ENCODE measurements at regions not wholly inside any gene's neighbourhood (a gene's known extent, or its start where the extent isn't known, plus 50 kb on each side); places are given as distances from the start of the nearest gene placed in this dataset.
"Not testable (repeated sequence)": the region's sequence is repeated elsewhere in the genome, so short reads cannot be mapped to it uniquely, and the experiment has no call there.

DNA sequence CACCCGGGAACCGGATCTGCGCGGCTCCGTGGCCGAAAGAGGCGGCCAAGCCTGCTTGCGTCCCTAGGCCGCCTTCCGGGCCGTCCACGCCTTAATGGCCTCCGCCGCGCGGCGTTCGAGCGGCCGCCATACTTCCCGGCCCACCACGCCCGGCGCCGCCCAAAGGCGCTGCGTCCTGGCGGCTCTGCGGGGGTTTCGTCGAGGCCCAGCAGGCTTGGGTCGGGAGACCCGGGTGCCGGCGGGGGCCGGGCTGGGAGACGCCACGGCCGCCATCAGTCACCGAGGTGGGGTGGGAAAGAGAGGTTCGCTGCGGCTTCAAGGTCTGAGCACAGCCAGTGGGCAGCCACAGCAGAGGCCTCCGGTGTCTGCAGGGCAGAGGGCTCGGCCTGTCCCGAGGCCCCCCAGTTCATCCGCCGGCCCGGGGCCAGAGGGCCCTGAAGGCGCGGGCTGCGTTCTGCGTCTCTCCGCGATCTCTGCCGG is 545.8 kb upstream of the CDH10 start:
- no peak for DNase-seq

DNA sequence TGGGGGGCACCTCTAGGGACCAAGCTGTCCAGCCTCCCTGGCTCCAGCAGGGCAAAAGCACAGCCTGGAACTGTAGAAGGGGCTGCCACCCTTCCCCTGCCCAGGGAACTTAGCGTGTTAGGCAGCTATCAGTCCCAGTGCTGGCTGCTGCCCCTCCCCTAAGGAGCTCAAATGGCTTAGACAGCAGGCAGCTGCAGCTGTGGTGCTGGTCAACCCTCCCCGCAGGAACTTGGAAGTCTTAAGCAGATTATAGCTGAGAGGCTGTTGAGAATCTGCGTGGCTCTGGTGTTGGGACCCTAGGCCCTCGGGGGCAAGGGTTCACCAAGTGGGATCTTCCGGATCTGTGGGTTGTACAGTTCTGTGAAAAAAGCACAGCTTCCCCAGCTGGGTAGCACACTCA is 536.5 kb upstream of the CDH10 start:
- no peak for DNase-seq

DNA sequence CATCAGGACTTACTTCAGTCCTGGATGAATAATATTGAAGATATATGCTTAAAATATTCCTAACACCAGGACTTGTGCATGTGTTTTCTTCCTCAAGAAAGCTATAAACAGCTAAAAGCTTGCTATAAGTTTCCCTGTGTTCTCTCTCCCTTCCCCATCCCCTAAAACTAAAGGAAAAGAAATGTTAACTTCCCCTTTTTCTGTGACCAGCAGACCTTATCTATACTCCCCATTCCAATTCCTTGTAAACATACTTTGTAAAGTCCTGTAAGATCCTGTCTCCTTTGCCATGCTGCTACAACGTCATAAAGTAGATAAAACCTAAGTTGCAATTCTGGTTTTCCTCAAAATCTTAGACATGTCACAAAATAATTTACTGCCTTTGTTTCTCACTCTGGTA is 517.8 kb upstream of the CDH10 start:
- not testable (repeated sequence) for DNase-seq

DNA sequence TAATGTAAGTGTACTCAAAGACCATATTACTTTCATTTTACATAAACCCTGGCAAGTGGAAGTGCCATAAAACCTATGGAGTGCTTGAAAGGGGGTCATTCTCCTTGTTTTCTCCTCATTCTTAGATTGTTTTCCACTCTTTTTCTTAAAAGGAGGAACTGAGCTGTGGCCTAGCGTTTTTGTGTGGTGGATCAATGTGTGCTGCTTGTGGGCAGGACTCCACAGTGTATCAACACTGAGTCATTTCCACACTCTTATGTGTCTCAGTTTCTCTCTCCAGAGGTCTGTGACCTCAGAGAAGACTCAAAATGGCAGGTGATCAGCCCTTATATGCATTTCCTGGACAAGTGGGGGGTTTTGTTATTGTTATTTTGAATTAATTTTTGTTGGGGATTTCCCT is 516.1 kb upstream of the CDH10 start:
- DNase-seq: no peak

DNA sequence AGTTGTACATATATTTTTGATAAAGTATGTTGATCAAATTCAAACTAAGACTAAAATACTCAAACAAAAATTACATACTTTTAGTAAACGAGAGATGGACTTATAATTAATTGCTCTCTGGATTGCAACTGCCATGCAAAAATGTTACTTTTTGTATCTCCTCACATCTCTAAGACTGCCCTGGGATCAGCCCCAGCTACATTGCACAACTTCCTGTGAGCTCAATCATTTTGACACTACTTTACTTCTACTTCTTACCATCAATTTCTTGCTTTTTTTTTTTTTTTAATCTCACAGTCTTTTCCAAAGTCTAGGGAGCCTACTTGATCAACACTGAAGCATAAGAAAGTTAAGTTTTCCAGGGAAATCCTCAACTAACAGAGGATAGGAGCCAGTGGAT is 506.0 kb upstream of the CDH10 start:
- no peak for DNase-seq

DNA sequence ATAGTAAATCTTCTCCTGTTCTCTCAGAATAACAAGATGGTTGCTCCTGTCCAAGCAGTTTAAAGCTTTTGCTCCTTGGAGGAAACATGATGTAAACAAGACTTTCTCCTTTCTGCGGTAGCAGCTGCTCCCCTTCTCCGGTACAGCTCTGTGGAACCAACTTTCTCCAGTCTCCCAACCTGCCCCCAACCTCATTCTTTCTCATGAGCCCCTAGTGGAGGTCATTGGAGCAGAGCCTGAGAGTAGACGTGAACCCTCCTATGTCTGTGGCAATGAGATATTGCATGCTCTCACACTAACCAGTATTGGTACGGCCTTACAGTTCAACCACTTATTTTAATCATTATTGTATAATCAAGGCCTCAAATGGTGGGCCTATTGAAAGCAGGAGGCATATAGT is 483.8 kb upstream of the CDH10 start:
- DNase-seq: no peak

DNA sequence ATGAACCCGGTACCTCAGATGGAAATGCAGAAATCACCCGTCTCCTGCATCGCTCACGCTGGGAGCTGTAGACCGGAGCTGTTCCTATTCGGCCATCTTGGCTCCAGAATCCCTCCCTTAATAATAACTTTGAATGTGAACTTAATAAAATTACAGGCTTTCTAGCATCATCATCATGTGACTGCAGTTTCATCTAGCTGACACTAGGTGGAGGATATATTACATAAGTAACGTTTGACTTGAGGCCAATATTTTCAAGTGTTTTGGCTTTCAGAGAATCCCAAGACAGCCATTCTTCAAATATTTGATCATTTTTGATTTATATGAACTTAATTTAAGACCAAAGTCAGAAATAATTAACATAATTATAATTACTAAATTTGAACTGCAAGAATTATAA is 474.9 kb upstream of the CDH10 start:
- no peak for DNase-seq

DNA sequence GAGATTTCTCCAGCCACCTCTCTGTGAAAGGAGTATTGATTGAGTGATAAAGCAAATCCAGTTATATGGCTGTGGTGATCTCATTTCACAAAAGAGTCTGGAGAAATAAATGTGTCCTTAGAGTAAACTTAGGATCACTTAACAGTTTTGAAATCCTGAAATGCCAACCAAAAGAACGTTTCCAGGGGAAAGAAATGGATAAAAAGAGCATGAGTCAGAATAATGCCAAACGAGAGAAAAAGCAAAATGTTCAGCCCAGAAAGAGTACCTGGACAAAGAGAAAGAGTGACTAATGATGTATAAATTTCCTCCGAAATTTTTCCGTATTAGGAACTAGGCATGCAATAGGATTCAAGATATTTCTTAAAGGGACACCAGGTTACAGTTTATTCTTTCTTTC is 463.1 kb upstream of the CDH10 start:
- no peak for DNase-seq

DNA sequence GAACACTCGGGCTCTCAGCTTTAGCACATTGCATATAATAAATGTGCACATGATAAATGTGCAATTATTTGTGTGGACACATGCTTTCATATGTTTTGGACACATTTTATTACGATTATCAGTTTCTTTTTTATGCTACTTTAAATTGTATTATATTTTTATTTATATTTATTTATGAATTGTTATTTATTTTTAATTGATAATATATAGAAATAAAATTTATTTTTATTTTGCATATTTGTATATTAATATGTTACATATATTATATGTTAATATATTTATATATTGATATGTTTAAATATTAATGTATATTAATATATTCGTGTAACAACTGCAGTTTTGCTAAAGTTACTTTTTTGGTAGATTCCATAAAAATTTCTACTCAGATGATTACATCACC is 454.8 kb upstream of the CDH10 start:
- DNase-seq: no peak

DNA sequence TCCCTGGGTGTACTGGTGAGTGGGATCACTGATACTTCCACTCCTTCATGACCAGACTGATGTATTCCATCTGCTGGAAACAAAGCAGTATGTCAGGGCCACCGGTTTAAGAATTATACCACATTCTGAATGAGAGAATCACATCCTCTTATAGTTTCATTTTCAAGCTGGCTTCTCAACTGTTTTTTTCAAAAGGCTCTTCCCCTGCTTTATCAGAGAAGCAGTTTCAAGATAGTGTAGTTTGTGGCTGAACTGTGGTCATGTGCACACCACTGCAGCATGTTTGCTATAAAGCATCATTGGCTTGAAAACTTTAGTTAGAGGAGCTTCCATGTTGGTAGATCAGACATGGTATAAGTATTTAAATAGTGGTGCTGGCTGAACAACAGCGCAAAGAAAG is 450.5 kb upstream of the CDH10 start:
- DNase-seq: no peak

DNA sequence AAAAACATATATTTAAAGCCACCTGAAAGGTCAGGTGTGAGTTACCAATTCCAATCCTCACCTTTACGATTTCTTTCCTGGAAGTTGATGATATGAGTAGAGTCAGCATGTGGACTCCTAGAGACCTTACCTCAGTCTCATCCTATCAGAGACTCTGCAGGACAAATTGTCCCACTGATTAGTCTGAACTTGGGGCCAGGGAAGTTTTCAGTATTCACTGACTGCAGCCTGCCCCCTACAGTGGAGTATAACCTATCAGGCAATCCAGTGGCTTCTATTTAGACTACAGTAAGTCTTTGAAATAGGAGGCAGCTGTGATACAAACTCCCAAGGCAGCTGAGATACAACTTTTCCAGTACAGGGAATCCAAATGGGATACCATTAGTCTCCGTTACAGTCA is 449.4 kb upstream of the CDH10 start:
- DNase-seq: no peak

DNA sequence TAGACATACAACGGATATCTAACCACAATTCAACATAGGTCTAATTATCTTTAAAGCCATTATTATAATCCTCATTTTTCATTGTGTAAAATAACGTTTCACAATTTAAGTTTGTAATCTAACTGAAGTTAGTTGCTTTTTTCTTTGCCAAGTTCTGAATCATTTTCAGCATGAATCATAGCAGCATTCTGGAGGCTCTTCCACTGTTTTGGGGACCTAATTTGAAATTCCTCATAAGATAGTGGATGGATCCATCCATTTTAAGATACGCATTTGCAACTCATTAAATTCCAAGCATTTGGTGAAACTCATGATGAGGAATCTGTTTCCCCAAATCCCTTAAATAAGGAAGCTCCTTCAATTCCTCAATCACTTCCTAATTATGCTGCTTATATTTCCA is 447.1 kb upstream of the CDH10 start:
- DNase-seq: no peak

DNA sequence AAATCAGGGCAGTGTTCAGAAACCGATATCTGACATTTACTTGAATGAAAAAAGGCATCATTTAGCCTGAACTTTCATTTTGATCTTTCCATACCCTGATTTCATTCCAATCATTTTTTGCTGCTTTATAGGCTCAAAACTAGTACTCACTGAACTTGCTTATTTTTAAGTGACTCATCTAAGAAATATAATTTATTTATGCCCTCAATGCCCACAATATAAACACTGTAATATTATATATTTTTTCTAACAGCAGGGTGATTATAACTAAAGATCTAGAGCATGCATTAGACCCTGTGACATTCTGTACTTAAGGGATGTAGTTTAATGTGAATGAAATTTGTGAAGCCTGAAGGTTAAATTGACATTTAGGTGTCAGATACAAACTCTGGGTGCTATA is 446.1 kb upstream of the CDH10 start:
- DNase-seq: no peak

DNA sequence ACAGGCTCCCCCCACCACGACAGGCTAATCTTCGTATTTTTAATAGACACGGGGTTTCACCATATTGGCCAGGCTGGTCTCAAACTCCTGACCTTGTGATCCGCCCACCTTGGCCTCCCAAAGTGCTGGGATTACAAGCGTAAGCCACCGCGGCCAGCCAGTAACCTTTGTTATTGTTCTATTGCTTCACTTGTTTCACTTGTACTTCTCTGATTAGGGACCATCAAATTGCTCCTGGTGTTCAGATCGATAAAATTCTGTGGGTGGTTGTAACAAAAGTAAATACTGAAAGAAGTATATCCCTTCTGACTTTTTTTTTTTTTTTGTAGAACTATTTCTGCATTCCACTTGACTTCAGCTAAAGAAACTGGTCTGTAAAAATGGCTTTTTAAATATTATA is 445.5 kb upstream of the CDH10 start:
- no peak for DNase-seq

DNA sequence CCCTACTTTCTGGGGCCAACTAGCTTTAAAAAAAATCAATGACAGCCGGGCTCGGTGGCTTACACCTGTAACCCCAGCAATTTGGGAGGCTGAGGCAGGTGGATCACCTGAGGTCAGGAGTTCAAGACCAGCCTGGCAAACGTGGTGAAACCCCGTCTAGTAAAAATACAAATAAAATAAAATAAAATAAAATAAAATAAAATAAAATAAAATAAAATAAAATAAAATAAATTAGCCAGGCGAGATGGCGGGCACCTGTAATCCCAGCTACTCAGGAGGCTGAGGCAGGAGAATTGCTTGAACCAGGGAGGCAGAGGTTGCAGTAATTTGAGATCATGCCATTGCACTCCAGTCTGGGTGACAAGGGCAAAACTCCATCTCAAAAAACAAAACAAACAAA is 443.9 kb upstream of the CDH10 start:
- not testable (repeated sequence) for DNase-seq

DNA sequence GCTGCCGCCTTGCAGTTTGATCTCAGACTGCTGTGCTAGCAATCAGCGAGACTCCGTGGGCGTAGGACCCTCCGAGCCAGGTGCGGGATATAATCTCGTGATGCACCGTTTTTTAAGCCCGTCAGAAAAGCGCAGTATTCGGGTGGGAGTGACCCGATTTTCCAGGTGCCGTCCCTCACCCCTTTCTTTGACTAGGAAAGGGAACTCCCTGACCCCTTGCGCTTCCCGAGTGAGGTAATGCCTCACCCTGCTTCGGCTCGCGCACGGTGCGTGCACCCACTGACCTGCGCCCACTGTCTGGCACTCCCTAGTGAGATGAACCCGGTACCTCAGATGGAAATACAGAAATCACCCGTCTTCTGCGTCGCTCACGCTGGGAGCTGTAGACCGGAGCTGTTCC is 438.5 kb upstream of the CDH10 start:
- not testable (repeated sequence) for DNase-seq

DNA sequence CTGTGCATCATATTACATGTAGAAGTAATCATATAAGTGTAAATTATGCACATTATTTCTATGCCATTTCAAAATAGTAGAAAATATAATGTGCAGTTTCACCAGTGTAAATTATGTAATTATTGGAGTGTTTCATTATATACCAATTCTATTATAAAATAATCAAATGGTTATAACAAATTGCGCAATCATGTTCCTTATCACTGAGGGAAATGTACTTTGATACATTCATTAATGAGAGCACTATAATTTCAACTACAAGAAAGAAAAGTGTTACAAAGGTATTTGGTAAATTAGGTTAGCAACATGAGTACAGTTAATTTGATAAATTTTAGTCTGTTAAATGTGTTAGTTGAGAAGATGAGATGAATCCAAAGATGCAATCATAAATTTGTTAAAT is 421.5 kb upstream of the CDH10 start:
- no peak for DNase-seq

DNA sequence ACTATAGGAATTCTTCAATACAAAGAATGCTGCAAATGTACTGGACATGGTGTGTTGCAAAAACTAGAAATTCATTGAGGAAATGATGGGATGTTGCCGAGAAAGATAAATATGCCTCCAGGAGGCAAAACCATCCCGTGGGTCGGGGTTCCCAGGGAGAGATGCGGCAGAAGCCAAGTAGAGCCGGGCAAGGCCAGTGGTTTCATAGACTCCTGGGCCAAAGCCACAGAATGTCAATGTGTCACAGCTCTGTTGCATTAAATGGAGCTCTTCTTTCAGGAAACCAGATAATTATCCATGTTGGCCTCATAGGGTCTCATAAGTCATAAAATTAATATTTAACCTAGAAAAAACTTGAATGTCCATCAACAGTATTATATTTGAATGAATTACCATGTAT is 419.5 kb upstream of the CDH10 start:
- no peak for DNase-seq

DNA sequence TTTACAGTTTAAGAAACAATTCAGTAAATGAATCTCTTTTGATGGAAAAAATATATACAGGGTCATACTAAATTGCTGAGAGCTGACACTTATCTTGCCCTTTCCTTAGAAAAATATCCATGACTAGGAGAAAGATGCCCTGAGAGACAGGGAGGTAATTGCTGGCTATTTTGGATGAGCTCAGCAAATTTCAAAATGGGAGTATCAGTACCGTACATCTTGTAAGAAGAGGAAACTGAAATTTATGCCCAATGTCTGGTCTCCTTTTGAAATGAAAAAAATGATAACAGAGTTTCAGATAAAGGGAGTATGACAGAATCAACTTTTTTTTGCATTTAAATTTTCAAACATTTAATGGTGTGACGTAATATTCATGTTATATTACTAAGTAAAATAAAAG is 415.8 kb upstream of the CDH10 start:
- DNase-seq: no peak

DNA sequence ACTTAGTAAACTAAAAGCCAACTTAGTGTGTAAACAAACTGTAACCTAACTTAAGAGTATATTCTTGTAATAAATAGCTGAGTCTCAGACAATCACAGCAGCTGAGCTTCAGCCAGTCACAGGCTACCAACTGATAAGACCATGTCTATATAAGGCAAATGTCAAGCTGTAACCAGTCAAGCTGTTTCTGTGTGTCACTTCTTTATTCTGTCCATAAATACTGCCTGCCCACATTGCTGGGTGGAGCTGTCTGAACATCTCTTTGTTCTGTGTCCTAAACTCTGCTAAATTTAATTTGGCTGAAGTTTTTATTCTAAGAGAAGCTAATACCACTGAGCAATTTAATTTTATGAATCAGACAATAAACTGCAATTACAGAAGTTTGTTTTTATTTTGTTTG is 412.1 kb upstream of the CDH10 start:
- DNase-seq: no peak

DNA sequence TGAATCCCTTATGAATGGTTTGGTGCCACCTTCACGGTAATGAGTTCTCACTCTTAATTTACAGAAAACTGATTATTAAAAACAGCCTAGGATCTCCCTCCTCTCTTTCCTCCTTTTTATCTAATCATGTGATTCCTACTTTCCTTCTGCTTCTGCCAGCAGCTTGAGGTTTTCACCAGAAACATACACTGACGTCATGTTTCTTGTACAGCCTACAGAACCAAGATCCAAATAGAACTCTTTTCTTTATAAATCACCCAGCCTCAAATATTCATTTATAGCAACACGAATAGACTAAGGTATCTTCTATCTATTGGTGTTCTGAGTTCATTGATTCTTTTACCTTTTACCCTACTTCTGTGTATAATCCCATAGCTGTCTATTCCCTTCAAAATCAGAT is 388.9 kb upstream of the CDH10 start:
- DNase-seq: no peak

DNA sequence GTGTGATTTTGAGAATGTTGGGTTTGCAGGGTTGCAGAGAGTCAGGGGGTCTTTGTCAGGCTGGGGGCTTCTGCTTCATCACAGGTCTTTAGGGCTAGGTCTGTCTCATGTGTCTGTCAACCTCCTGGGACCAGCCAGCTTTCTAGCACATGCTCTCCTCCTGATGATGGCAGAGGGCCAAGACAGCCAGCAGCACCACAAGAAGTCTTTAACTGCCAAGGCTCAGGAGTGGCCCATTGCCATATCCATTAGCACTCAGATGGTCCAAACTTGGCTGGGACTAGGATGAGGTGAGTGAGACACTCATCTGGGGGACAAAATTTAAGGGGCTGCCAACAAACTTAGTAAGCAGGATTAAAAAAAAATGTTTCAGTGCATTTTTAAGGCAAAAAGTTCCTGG is 384.2 kb upstream of the CDH10 start:
- DNase-seq: no peak

DNA sequence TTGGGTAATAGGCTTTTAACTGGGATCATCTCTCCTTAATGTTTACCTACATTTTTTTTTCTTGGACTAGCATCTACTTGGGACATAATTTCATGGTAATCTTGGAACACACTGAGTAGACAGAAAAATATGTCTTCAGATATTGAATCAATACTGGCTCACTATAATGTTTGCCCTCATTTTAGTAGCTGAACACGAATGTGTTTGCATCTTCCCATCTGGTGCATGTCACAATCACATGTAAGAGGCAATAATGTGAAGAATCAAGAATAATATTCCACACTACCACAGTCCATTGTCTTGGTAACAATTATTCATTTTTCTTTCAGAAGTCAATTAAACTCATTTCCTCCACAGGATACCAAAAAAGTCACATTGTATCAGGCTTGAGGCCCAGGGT is 382.7 kb upstream of the CDH10 start:
- no peak for DNase-seq

DNA sequence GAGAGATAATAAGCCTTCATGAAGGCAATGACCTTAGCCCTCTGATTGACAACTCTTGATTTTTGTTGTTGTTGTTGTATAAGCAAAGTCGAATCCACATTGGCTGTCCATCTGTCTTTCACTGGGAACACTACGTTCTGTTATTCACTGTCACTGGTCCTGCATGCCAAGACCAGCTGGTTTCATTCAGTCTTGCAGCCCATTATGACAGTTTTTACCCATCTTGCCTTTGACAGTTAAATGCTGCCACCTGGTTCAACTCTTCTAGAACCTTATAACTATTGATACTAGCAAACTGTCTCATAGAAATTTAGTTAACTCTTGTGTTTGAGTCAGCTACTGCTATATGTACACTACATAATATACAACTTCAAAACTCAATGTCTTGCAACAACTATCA is 382.3 kb upstream of the CDH10 start:
- no peak for DNase-seq

DNA sequence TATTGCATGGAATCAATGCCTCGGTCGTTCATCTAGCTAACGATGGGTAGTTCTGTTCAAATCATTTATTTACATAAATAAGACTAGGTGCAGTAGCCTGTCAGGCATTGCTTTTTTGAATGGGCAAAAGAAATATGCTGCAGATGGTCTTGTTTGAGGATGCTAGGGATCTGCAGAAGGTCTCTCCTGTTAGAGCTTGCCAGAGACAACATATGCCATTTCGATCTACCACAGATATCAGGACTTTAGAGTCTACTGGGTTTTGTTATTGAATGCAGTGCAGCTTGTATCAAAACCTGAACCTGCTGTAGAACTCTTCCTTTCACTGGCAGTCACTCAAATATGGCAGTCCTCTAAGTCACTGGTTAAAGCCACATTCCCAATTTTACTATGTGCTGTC is 381.1 kb upstream of the CDH10 start:
- no peak for DNase-seq

All from muscle of arm (tissue), 1 donor.